Activated naive CD4-positive, alpha-beta T cell treated with Interleukin-2 at 50 U/mL for 16 hours (primary cell): ENCODE measurements at regions not wholly inside any gene's neighbourhood (a gene's known extent, or its start where the extent isn't known, plus 50 kb on each side); places are given as distances from the start of the nearest gene placed in this dataset.

Experiments used
- DNase-seq: peaks from one replicate; pipeline ENCODE4 v3.0.0-alpha.2; 2020

- DNase-seq, result no peak
Measured at GRCh38 chr3:87175732-87176131, 51.4 kb upstream of the CHMP2B start.

- no peak for DNase-seq
Measured at GRCh38 chr3:87173776-87174175, 53.3 kb upstream of the CHMP2B start.

- no peak for DNase-seq
Measured at GRCh38 chr3:87173071-87173470, 54.0 kb upstream of the CHMP2B start.

GRCh38 chr3:87167628-87168456 is 59.3 kb upstream of the CHMP2B start:
- peak; percentile 9 for DNase-seq

DNA sequence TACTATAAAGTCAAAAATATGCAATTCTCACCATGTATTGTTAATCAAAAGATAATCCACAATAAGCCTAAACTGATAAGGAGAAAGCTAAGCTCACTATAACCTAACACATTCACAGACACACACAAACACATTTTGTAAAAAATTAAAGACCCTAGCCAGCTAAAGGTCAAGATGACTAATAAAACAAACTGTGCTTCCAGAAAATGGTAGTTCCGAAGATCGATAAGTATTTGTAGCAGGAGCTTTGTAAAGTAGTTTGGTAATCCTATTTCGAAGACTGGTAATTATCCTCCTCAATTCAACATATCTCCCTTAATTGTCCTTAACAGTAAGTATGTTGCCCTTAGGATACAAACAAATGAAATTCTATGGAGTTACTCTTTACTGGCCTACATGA is 62.9 kb upstream of the CHMP2B start:
- DNase-seq, result no peak

- DNase-seq, result no peak
Measured at GRCh38 chr3:87161851-87162250, 65.3 kb upstream of the CHMP2B start.

GRCh38 chr3:87161417-87161816 is 65.7 kb upstream of the CHMP2B start:
- no peak for DNase-seq

DNA sequence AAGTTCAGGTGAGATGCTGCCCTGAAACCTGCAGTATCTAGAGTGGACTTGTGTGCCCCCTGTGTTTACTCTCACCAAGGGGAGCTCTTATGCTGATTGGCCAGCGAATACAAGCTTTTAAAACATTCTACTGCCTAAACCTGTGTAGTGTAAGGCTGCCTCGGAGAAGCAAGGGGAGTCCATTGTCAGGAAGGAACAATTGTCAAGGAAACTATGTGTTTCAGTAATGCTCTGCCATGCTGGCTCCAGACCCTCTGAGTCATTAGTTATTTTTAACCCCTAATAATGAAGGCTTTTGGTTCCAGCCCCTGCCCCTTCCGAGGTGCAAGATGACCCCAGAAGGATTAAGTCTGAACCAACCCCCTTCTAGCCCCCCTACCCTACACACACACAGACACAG is 66.1 kb upstream of the CHMP2B start:
- no peak for DNase-seq

- DNase-seq, result no peak
Measured at GRCh38 chr3:87158823-87159222, 68.3 kb upstream of the CHMP2B start.

GRCh38 chr3:87148020-87148419 is 79.1 kb upstream of the CHMP2B start:
- DNase-seq, result no peak

- no peak for DNase-seq
Measured at GRCh38 chr3:87147562-87147961, 79.5 kb upstream of the CHMP2B start.

GRCh38 chr3:87145553-87145952 is 81.6 kb upstream of the CHMP2B start:
- DNase-seq, result no peak

DNA sequence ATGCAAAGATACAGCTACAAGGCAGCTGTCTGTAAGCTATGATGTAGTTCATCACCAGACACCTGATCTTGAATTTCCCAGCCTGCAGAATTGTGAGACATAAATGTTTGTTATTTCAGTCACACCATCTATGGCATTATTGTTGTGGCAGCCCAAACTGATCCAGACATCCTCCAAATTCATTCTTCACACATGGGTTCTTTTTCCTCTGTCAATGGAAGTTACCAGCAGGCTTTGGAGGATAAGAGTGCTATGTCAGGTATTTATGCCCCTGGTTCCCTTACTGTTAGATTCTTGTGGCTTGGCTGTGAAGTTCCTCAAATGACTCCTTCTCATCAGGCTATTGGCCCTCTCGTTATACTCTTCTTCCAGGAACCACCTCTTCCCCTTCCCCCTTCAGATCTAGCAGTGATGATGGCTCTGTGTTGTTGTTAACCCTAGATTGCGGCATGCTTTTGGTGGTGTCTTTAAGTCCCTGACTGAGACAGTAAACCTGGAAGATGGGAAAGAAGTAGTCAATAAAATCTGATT is 91.0 kb upstream of the CHMP2B start:
- DNase-seq, result no peak

DNA sequence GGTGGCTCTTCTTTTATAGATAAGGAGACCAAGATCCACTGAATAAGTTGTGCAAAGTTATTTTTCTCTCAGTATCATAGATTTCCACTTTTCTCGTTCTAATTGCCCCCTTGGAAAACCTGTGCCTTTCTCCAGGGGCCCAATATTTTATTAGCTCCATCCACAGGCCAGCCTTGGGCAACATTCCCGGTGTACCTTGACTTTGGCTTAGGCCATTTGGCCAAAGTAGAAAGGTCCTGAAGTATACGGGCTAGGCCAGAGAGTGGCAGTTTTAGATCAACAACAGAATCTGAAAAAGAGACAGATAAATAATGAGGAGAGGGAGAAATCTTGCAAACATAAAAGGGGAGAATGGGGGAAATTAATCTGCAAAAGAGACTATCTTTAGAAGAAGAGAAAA is 91.7 kb upstream of the CHMP2B start:
- DNase-seq, result no peak

DNA sequence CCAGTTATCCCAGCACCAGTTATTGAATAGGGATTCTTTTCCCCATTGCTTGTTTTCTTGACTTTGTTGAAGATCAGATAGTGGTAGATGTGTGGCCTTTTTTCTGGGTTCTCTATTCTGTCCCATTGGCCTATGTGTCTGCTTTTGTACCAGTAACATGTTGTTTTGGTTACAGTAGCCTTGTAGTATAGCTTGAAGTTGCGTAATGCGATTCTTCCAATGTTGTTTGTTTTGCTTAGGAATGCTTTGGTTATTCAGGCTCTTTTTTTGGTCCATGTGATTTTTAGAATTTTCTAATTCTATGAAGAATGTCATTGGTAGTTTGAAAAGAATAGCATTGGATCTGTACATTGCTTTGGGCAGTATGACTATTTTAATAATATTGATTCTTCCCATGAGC is 94.3 kb upstream of the CHMP2B start:
- DNase-seq, result no peak

DNA sequence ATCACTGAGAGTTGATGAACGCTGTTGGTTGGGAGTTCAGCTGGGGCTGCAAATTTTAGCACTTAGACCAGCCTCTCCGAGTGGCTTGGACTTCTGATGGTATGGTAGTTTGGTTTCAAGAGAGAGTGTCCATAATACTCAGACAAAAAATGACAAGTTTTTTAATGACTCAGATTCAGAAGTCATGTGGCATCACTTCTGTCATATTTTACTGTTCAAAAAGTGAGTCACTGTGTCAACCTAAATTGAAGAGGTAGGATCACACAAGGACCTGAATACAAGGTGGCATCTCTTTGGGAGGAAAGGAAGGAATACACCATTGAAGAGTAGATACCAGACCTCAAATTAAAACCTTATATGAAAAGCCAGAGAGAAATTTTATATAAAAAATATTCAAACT is 99.1 kb upstream of the CHMP2B start:
- no peak for DNase-seq

GRCh38 chr3:87127281-87127680 is 99.8 kb upstream of the CHMP2B start:
- no peak for DNase-seq

DNA sequence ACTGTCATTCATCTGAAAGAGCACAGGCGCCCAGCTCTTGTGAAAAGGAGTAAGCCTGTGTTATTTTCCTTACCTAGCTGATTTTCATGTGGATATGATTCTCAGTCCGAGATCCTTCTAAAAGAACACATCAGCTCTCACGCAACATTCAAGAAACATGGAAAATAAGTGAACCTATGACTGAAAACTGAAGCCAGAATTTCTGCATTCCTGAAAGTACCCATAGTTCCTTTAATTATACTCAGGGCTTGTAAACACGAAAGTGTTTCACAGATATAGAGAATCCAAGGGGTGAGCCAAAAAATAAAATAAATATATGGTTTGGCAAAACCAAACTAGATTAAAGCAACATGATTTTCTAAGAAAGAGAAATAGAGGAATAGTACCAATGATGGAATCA is 100.8 kb upstream of the CHMP2B start:
- no peak for DNase-seq

- DNase-seq, result no peak
Measured at GRCh38 chr3:87125116-87125515, 102.0 kb upstream of the CHMP2B start.

- no peak for DNase-seq
Measured at GRCh38 chr3:87122766-87123165, 104.3 kb upstream of the CHMP2B start.

- DNase-seq, result no peak
Measured at GRCh38 chr3:87121856-87122255, 105.3 kb upstream of the CHMP2B start.

DNA sequence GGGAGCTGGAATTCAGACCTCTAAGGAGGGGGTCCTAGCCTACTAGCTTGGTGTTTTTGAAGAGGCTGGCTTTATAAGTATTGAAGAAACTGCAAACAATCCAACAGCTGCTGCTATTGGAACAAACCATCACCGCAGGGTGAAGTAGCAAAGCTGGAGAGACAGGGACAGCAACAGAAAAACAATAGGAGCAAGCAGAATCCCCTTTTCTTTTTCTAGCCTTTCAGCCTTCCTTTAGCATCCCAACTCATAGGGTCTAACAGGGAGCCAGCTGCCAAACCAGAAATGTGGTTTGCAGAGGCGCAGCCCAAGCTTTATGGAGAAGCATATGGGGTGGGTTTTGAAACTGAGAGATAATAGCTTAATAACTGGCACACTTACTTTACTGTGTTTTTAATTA is 106.2 kb upstream of the CHMP2B start:
- no peak for DNase-seq

DNA sequence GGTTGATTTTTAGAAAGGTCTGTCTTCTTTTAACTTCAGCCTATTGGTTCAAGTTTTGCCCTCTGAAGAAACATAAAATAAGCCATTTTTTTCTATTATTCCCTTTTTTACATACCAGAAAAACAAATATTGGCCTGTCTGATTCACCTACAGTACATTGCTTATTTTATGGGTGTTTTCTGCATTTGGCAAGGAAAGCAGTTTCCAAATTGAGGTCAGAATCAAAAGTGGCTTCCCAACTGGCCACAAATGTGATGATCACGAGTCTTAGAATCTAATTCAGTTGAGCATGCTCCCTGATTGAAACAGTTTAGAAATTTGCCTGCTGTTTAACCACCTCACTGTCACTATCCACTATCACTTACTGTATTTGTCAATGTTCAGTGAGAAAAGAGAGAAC is 106.9 kb upstream of the CHMP2B start:
- no peak for DNase-seq

DNA sequence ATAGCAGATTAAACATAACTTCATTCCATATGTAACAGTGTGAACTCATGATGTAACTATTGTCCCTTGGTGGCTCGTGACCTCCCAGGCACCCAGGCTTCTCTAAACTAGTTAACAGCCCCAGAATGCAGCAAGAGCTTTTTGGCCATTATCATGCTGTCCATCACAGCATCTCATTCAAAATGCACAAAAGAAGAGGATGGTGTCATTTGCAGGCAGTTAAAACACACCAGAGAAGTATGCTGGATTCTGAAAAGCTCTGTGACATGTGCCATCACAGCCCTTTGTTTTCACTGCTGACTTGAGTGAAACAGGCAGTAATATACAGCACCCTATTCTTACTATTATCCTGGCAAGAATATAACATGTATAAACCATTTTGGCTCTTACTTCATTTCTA is 117.6 kb upstream of the CHMP2B start:
- no peak for DNase-seq
